ENCODE measurements at regions not wholly inside any gene's neighbourhood (a gene's known extent, or its start where the extent isn't known, plus 50 kb on each side); places are given as distances from the start of the nearest gene placed in this dataset.

- Histone ChIP-seq H2AK5ac (ENCODE audit: low read depth, low read length) (no peak overlapping the region), H4K5ac (ENCODE audit: insufficient read length, low read depth, low read length) (no peak overlapping the region), H3K79me2 (ENCODE audit: control insufficient read depth in 1 of 2, insufficient read depth in 2 of 2, low read length in 2 of 2) (no peaks in the 10 kb centered on the region), H3K36me3 (ENCODE audit: control insufficient read depth in 2 of 4, insufficient read depth in 4 of 4, low read length in 3 of 4) (no peaks in the 10 kb centered on the region), H2BK15ac (ENCODE audit: low read length) (no peak overlapping the region), H3K14ac (ENCODE audit: insufficient read length) (no peak overlapping the region), H3K23me2 (ENCODE audit: low read depth, low read length) (no peaks in the 10 kb centered on the region), H3K27ac (ENCODE audit: low read depth, low read length) (no peak overlapping the region), H3K23ac (ENCODE audit: insufficient read length) (no peak overlapping the region), H3K56ac (replicated peaks; ENCODE audit: insufficient read length, low read depth, low read length) (no peak overlapping the region), H3K27me3 (replicated peaks in 1 of 4; ENCODE audit: control insufficient read depth in 3 of 4, extremely low read depth in 1 of 4, insufficient read depth in 3 of 4, low read length in 3 of 4) (no peaks in the 10 kb centered on the region; a peak in 1 of 7 replicates), H4K91ac (replicated peaks; ENCODE audit: insufficient read length, low read length) (no peak overlapping the region), H3K4me3 (ENCODE audit: extremely low read depth in 1 of 4, insufficient read depth in 2 of 4, low read depth in 3 of 4, low read length in 4 of 4) (no peak overlapping the region), H2BK20ac (ENCODE audit: low read length) (no peak overlapping the region), H3K9ac (replicated peaks in 1 of 4; ENCODE audit: extremely low read depth in 1 of 4, low read depth in 3 of 4, low read length in 3 of 4) (no peak overlapping the region), H4K8ac (ENCODE audit: extremely low read depth, insufficient read depth, low read length) (no peak overlapping the region), H3K79me1 (ENCODE audit: low read depth, low read length) (no peaks in the 10 kb centered on the region), H2BK5ac (ENCODE audit: low read depth, low read length) (no peak overlapping the region), H3K9me3 (ENCODE audit: insufficient read depth in 2 of 2, low read depth in 1 of 2, low read length in 1 of 2) (no peaks in the 10 kb centered on the region), H3K4me1 (replicated peaks in 1 of 4; ENCODE audit: control insufficient read depth in 3 of 4, insufficient read depth in 4 of 4, low read length in 3 of 4) (no peaks in the 10 kb centered on the region), H3K18ac (ENCODE audit: extremely low read depth, low read length) (no peak overlapping the region), H2BK12ac (ENCODE audit: low read depth, low read length) (no peak overlapping the region), H2AFZ (ENCODE audit: low read length) (no peak overlapping the region), H3K4me2 (ENCODE audit: insufficient read depth in 1 of 2, low read depth in 2 of 2, low read length in 2 of 2) (no peak overlapping the region), H4K20me1 (replicated peaks in 1 of 2; ENCODE audit: control insufficient read depth in 1 of 2, insufficient read depth in 2 of 2, low read length in 2 of 2) (no peaks in the 10 kb centered on the region), H2BK120ac (replicated peaks; ENCODE audit: low read depth, low read length) (no peak overlapping the region), H3K4ac (replicated peaks; ENCODE audit: insufficient read length, low read depth, low read length) (no peak overlapping the region)
- 88% methylated on average over 1 of the region's 1 CpG; no CpG with 5 or more reads in 1 of the 2 experiments for WGBS, 2 experiments (ENCODE audit: extremely low coverage in 1 of 2, insufficient coverage in 1 of 2, insufficient read length in 1 of 2, insufficient replicate concordance in 2 of 2, low coverage in 1 of 2, low lambda C conversion rate in 2 of 2, missing lambda C conversion rate in 1 of 2)
- FAIRE-seq = no peak
- CTCF ChIA-PET (ENCODE audit: partially characterized antibody) = interaction anchor here (0.6 to 3.3 kb wide), 6 partner anchors 11 to 235 kb away, joined by 3 to 19 read pairs (median 5); no protein-coding TSS in a partner anchor
- no peak for DNase-seq (ENCODE audit: low read depth in 1 of 2, low spot score in 2 of 2)
- POLR2A ChIA-PET (ENCODE audit: partially characterized antibody) = no interaction called here
- TF ChIP-seq KDM1A (IDR thresholded peaks at IDR 0.05; ENCODE audit: borderline replicate concordance, low read length) = no peak
- no peak for TF ChIP-seq POLR2A (IDR thresholded peaks at IDR 0.05; ENCODE audit: control extremely low read depth in 1 of 2, low read depth in 2 of 2, low read length in 2 of 2)
- TF ChIP-seq EZH2 (IDR thresholded peaks at IDR 0.05; ENCODE audit: low read depth, low read length, severe bottlenecking) = no peak
- no peak for TF ChIP-seq TCF12 (IDR thresholded peaks at IDR 0.05; ENCODE audit: low read depth, low read length)
- TF ChIP-seq CHD2 (IDR thresholded peaks at IDR 0.05; ENCODE audit: low read length) = no peak
- TF ChIP-seq E2F6 (IDR thresholded peaks at IDR 0.05) = no peak
- TF ChIP-seq YY1 (IDR thresholded peaks at IDR 0.05; ENCODE audit: low read depth, low read length) = no peak
- no peak for TF ChIP-seq TAF7 (optimal IDR thresholded peaks at IDR 0.05; ENCODE audit: borderline replicate concordance, low read depth, low read length)
- no peak for TF ChIP-seq SP4 (IDR thresholded peaks at IDR 0.05; ENCODE audit: low read length)
- no peak for TF ChIP-seq SIRT6 (IDR thresholded peaks at IDR 0.05; ENCODE audit: low read length)
- no peak for TF ChIP-seq BCL11A (IDR thresholded peaks at IDR 0.05; ENCODE audit: low read depth in 2 of 2, low read length in 2 of 2)
- no peak for TF ChIP-seq JUND (IDR thresholded peaks at IDR 0.05; ENCODE audit: low read length)
- no peak for TF ChIP-seq SUZ12 (IDR thresholded peaks at IDR 0.05; ENCODE audit: low read length)
- no peak for TF ChIP-seq SRF (IDR thresholded peaks at IDR 0.05; ENCODE audit: low read depth, low read length)
- TF ChIP-seq SIN3A (conservative IDR thresholded peaks at IDR 0.05 in 1 of 2, IDR thresholded peaks at IDR 0.05 in 1 of 2; ENCODE audit: low read depth in 1 of 2, low read length in 2 of 2) = no peak
- TF ChIP-seq KDM4A (IDR thresholded peaks at IDR 0.05; ENCODE audit: low read depth, low read length, severe bottlenecking) = no peak
These were observed 340.2 kb upstream of the CHD6 start for GRCh38 chr20:41958391-41958790.

Data from H1 (cell line).